ENCODE measurements at regions not wholly inside any gene's neighbourhood (a gene's known extent, or its start where the extent isn't known, plus 50 kb on each side); places are given as distances from the start of the nearest gene placed in this dataset.
"Not testable (repeated sequence)": the region's sequence is repeated elsewhere in the genome, so short reads cannot be mapped to it uniquely, and the experiment has no call there.

DNA sequence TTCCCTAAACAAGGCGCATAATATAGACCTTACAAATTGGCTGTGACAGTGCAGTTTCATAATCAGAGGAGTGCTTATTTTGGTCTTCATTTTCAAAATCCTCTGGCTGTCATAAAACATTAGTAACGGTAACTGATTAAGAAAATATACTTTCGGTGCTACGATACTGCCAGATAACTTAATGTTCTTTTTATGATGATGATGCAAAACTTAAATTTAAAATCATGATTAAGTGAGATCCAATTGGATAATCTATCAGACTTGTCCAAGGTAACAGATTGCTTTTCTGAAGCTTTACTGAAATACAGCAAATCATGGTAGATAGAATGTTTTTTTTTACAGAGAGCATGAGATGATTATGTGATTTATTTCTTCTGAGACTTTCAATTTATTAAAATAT, 364.2 kb upstream of the CNTN3 start:
- no peak overlapping the region for H3K27ac ChIP-seq
- no peaks in the 10 kb centered on the region for H3K9me3 ChIP-seq
- intact Hi-C loops (cut with DNase I; ENCODE audit: low total_unique reads) (no loop called here), in situ Hi-C loops (cut with MboI; ENCODE audit: low sequenced_read_pairs in 4 of 4) (no loop called here)
- DNase-seq = no peak
- H3K27me3 ChIP-seq = no peaks in the 10 kb centered on the region
- ATAC-seq = no peak
- TF ChIP-seq POLR2A (IDR thresholded peaks at IDR 0.05) (no peak), CTCF (IDR thresholded peaks at IDR 0.05 in 4 of 5, conservative IDR thresholded peaks at IDR 0.05 in 1 of 5) (no peak)
- H3K4me3 ChIP-seq = no peak overlapping the region
- H3K36me3 ChIP-seq = no peaks in the 10 kb centered on the region
- H3K4me1 ChIP-seq = no peaks in the 10 kb centered on the region

DNA sequence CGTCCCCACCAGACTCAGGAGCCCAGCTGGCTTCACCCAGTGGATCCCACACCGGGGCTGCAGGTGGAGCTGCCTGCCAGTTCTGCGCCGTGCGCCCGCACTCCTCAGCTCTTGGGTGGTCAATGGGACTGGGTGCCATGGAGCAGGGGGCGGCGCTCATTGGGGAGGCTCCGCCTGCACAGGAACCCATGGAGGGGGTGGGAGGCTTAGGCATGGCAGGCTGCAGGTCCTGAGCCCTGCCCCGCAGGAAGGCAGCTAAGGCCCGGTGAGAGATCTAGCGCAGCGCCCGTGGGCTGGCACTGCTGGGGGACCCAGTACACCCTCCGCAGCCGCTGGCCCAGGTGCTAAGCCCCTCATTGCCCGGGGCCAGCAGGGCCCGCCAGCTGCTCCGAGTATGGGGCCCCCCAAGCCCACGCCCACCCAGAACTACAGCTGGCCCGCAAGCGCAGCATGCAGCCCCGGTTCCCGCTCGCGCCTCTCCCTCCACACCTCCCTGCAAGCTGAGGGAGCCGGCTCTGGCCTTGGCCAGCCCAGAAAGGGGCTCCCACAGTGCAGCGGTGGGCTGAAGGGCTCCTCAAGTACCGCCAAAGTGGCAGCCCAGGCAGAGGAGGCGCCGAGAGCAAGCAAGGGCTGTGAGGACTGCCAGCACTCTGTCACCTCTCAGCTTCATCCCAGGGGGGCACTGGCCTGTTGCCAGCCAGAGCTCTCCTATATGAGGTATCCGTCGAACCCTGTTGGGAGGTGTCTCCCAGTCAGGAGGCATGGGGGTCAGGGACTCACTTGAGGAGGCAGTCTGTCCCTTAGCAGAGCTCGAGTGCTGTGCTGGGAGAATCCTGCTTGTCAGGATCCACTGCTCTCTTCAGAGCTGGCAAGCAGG, 370.8 kb upstream of the CNTN3 start:
- intact Hi-C loops (cut with DNase I; ENCODE audit: low total_unique reads); H3K4me1 ChIP-seq: not testable (repeated sequence)

DNA sequence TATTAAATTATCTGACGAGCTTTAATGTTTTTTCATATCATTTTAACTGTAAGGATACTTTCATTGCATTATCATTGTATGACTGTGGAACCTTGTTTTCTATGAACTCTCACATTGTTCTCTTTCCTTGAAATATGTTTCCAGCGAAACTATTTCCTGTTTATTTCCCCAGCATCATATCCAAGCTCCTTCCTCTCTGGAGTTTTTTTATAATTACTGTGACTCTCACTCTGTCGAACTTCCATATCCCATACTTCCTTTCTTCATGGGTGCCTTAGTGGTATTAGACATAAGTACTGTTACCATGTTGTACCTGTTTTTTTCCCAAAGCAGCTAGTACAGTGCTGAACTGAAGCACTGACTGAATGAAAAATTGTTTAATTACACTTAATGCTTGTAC, 373.6 kb upstream of the CNTN3 start:
- no peaks in the 10 kb centered on the region for H3K4me1 ChIP-seq
- intact Hi-C loops (cut with DNase I; ENCODE audit: low total_unique reads) = no loop called here
- ATAC-seq = no peak

More for the DNA sequence above, 370.8 kb upstream of the CNTN3 start:
- in situ Hi-C loops (cut with MboI; ENCODE audit: low sequenced_read_pairs in 4 of 4); ATAC-seq; H3K27me3 ChIP-seq; H3K4me3 ChIP-seq; DNase-seq; H3K9me3 ChIP-seq; H3K27ac ChIP-seq; H3K36me3 ChIP-seq: not testable (repeated sequence)

DNA sequence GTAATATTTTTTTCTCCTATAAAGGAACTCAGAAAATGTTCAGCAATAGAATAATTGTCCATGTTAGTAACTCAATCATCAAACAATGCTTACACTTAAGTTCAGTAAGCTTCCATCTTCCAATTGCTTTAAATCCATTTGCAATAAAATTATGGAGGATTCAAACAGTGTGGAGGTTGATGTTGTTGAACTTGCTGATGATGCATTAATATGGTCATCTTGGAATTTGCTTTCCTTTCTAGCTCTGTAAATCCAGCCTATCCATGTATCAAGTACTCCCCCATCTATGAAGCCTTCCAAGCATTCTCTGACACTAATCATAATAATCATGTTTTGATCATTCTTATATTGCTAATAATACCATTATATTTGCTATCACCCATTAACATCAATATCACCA, 378.4 kb upstream of the CNTN3 start:
- Histone ChIP-seq H3K27me3 (no peaks in the 10 kb centered on the region), H3K4me1 (no peaks in the 10 kb centered on the region), H3K36me3 (no peaks in the 10 kb centered on the region), H3K4me3 (no peak overlapping the region), H3K27ac (no peak overlapping the region), H3K9me3 (no peaks in the 10 kb centered on the region)
- in situ Hi-C loops (cut with MboI; ENCODE audit: low sequenced_read_pairs in 4 of 4) (no loop called here), intact Hi-C loops (cut with DNase I; ENCODE audit: low total_unique reads) (no loop called here)
- TF ChIP-seq CTCF (IDR thresholded peaks at IDR 0.05 in 4 of 5, conservative IDR thresholded peaks at IDR 0.05 in 1 of 5) = no peak
- no peak for TF ChIP-seq POLR2A (IDR thresholded peaks at IDR 0.05)
- no peak for DNase-seq
- no peak for ATAC-seq

More for the DNA sequence above, 373.6 kb upstream of the CNTN3 start:
- Histone ChIP-seq H3K9me3 (no peaks in the 10 kb centered on the region), H3K27ac (no peak overlapping the region), H3K4me3 (no peak overlapping the region), H3K36me3 (no peaks in the 10 kb centered on the region), H3K27me3 (no peaks in the 10 kb centered on the region)
- TF ChIP-seq POLR2A (IDR thresholded peaks at IDR 0.05) = no peak
- TF ChIP-seq CTCF (IDR thresholded peaks at IDR 0.05 in 4 of 5, conservative IDR thresholded peaks at IDR 0.05 in 1 of 5) = no peak
- in situ Hi-C loops (cut with MboI; ENCODE audit: low sequenced_read_pairs in 4 of 4) = no loop called here
- DNase-seq = no peak

DNA sequence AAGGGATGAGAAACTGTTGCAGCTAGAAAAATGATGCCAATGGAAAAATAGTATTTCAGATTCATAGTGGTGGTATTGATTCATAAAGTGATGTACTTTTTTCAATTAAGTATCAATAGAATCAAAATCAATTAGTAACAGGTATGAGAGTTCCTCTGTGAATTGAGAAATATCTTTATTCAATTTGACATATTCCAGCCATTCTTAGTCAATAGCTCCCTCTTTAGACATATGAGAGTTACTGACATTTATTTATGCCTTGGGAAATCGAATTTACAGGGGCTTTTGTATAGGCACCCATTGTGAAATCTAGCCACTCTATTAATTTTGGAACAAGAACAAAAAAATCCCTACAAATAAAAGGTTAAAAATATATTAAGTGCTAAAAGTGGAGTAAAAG, 386.9 kb upstream of the CNTN3 start:
- Histone ChIP-seq H3K9me3 (no peaks in the 10 kb centered on the region), H3K36me3 (no peaks in the 10 kb centered on the region), H3K27ac (no peak overlapping the region), H3K27me3 (no peaks in the 10 kb centered on the region), H3K4me1 (no peaks in the 10 kb centered on the region), H3K4me3 (no peak overlapping the region)
- TF ChIP-seq CTCF (IDR thresholded peaks at IDR 0.05 in 4 of 5, conservative IDR thresholded peaks at IDR 0.05 in 1 of 5) (peak in 1 of 5 experiments; percentile 6), POLR2A (IDR thresholded peaks at IDR 0.05) (no peak)
- DNase-seq (no peak), ATAC-seq (no peak)
- in situ Hi-C loops (cut with MboI; ENCODE audit: low sequenced_read_pairs in 4 of 4) (no loop called here), intact Hi-C loops (cut with DNase I; ENCODE audit: low total_unique reads) (no loop called here)
